ENCODE measurements at regions not wholly inside any gene's neighbourhood (a gene's known extent, or its start where the extent isn't known, plus 50 kb on each side); places are given as distances from the start of the nearest gene placed in this dataset.

- DNase-seq (ENCODE audit: low read depth) = no peak
These were observed 51.1 kb upstream of the THY1 start for GRCh38 chr11:119473901-119474681.

- no peak for DNase-seq (ENCODE audit: low read depth)
These were observed 50.3 kb upstream of the THY1 start for GRCh38 chr11:119473226-119473625.

GRCh38 chr11:119472856-119473222 lies 49.9 kb upstream of the THY1 start:
- DNase-seq (ENCODE audit: low read depth) = no peak

All from stimulated activated CD8-positive, alpha-beta memory T cell treated with anti-CD3 and anti-CD28 coated beads, Interleukin-15, amount 100 ng/mL, for 1 hour (primary cell).